ENCODE measurements at regions not wholly inside any gene's neighbourhood (a gene's known extent, or its start where the extent isn't known, plus 50 kb on each side); places are given as distances from the start of the nearest gene placed in this dataset.

DNA sequence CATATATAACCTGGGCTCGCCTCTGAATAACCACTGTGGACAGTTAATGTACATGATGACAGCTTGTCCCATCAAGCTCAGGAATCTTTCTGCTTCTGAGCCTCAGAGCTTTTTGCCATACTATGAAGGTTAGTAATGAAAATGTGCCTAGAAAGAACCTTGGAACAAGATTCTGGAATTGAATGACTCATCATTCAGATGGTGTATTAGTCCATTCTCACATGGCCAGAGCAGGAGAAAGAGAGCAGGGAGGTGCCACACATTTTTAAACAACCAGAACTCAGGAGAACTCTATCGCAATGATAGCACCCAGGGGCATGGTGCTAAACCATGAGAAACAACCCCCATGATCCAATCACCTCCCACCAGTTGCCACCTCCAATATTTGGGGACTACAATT is 542.1 kb downstream of the PRR16 start:
- no peak for ATAC-seq
- in situ Hi-C loops (cut with MboI) (no loop called here), intact Hi-C loops (cut with micrococcal nuclease) (no loop called here)
- no peaks in the 10 kb centered on the region for H3K9me1 ChIP-seq (ENCODE audit: control insufficient read depth, insufficient read depth, low read length)
- no peak for DNase-seq (ENCODE audit: extremely low read depth in 1 of 4, low spot score in 3 of 4)
- no peaks in the 10 kb centered on the region for H3K27me3 ChIP-seq (ENCODE audit: control insufficient read depth in 2 of 2, insufficient read depth in 2 of 2, low read length in 2 of 2)
- no peaks in the 10 kb centered on the region for H4K20me1 ChIP-seq (replicated peaks; ENCODE audit: control insufficient read depth, insufficient read depth, low read length)
- TF ChIP-seq CSDE1 (IDR thresholded peaks at IDR 0.05) (no peak), ZNF354B (CRISPR knock-in tag; IDR thresholded peaks at IDR 0.05) (no peak), SREBF1 (IDR thresholded peaks at IDR 0.05; ENCODE audit: borderline replicate concordance, low read depth, low read length) (no peak), ZNF695 (CRISPR knock-in tag; IDR thresholded peaks at IDR 0.05) (no peak), MECOM (CRISPR knock-in tag; IDR thresholded peaks at IDR 0.05) (no peak), POLR2AphosphoS5 (IDR thresholded peaks at IDR 0.05; ENCODE audit: control insufficient read depth, insufficient read depth, low read depth, low read length) (no peak), CBFB (CRISPR knock-in tag; IDR thresholded peaks at IDR 0.05) (no peak), HOXB6 (CRISPR knock-in tag; IDR thresholded peaks at IDR 0.05; ENCODE audit: borderline replicate concordance) (no peak), ZNF408 (CRISPR knock-in tag; IDR thresholded peaks at IDR 0.05; ENCODE audit: low read depth) (no peak), STAT5A (IDR thresholded peaks at IDR 0.05; ENCODE audit: borderline replicate concordance, low read length) (no peak), ZSCAN29 (IDR thresholded peaks at IDR 0.05) (no peak), HNRNPH1 (optimal IDR thresholded peaks at IDR 0.05; ENCODE audit: low read depth, low read length) (no peak), MTA2 (IDR thresholded peaks at IDR 0.05; ENCODE audit: low read depth) (no peak), FOSL1 (tag; conservative IDR thresholded peaks at IDR 0.05) (no peak)
- TF ChIP-seq, protein P1, sequence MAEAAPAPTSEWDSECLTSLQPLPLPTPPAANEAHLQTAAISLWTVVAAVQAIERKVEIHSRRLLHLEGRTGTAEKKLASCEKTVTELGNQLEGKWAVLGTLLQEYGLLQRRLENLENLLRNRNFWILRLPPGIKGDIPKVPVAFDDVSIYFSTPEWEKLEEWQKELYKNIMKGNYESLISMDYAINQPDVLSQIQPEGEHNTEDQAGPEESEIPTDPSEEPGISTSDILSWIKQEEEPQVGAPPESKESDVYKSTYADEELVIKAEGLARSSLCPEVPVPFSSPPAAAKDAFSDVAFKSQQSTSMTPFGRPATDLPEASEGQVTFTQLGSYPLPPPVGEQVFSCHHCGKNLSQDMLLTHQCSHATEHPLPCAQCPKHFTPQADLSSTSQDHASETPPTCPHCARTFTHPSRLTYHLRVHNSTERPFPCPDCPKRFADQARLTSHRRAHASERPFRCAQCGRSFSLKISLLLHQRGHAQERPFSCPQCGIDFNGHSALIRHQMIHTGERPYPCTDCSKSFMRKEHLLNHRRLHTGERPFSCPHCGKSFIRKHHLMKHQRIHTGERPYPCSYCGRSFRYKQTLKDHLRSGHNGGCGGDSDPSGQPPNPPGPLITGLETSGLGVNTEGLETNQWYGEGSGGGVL (CRISPR knock-in tag; IDR thresholded peaks at IDR 0.05) = no peak
- TF ChIP-seq, protein P2, sequence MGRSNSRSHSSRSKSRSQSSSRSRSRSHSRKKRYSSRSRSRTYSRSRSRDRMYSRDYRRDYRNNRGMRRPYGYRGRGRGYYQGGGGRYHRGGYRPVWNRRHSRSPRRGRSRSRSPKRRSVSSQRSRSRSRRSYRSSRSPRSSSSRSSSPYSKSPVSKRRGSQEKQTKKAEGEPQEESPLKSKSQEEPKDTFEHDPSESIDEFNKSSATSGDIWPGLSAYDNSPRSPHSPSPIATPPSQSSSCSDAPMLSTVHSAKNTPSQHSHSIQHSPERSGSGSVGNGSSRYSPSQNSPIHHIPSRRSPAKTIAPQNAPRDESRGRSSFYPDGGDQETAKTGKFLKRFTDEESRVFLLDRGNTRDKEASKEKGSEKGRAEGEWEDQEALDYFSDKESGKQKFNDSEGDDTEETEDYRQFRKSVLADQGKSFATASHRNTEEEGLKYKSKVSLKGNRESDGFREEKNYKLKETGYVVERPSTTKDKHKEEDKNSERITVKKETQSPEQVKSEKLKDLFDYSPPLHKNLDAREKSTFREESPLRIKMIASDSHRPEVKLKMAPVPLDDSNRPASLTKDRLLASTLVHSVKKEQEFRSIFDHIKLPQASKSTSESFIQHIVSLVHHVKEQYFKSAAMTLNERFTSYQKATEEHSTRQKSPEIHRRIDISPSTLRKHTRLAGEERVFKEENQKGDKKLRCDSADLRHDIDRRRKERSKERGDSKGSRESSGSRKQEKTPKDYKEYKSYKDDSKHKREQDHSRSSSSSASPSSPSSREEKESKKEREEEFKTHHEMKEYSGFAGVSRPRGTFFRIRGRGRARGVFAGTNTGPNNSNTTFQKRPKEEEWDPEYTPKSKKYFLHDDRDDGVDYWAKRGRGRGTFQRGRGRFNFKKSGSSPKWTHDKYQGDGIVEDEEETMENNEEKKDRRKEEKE (IDR thresholded peaks at IDR 0.05; ENCODE audit: borderline replicate concordance in 1 of 2, control insufficient read depth in 1 of 2, low read depth in 2 of 2, low read length in 1 of 2) = no peak
- TF ChIP-seq, protein P3, sequence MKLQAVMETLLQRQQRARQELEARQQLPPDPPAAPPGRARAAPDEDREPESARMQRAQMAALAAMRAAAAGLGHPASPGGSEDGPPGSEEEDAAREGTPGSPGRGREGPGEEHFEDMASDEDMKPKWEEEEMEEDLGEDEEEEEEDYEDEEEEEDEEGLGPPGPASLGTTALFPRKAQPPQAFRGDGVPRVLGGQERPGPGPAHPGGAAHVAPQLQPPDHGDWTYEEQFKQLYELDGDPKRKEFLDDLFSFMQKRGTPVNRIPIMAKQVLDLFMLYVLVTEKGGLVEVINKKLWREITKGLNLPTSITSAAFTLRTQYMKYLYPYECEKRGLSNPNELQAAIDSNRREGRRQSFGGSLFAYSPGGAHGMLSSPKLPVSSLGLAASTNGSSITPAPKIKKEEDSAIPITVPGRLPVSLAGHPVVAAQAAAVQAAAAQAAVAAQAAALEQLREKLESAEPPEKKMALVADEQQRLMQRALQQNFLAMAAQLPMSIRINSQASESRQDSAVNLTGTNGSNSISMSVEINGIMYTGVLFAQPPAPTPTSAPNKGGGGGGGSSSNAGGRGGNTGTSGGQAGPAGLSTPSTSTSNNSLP (IDR thresholded peaks at IDR 0.05; ENCODE audit: borderline replicate concordance, low read depth, low read length) = no peak
- ChIA-PET POLR2A (no interaction called here), CTCF (ENCODE audit: low intra/inter-chr PET ratio) (no interaction called here)
- BruUV-seq (replicated peaks) = no TSS peak
- WGBS (ENCODE audit: insufficient coverage, low coverage, missing lambda C conversion rate) = 6% methylated on average over 2 of the region's 2 CpGs
- no peak for FAIRE-seq
- H2AFZ ChIP-seq (ENCODE audit: low read depth, low read length) = no peak overlapping the region
- no peaks in the 10 kb centered on the region for H3K79me2 ChIP-seq (ENCODE audit: control insufficient read depth, insufficient read depth, low read length)
- H3K27ac ChIP-seq (ENCODE audit: extremely low read depth, low read depth, low read length) = no peak overlapping the region
- no peak overlapping the region for H3K9ac ChIP-seq (ENCODE audit: insufficient read depth in 1 of 2, low read depth in 2 of 2, low read length in 2 of 2)
- no peak overlapping the region for H3K4me3 ChIP-seq
- no peaks in the 10 kb centered on the region for H3K36me3 ChIP-seq (ENCODE audit: control insufficient read depth, insufficient read depth, low read length)
- no peaks in the 10 kb centered on the region for H3K4me1 ChIP-seq (replicated peaks in 1 of 2; ENCODE audit: control insufficient read depth in 2 of 2, insufficient read depth in 2 of 2, low read length in 2 of 2)
- H3K4me2 ChIP-seq (ENCODE audit: insufficient read depth, low read length) = no peak overlapping the region
- no peaks in the 10 kb centered on the region for H3K9me3 ChIP-seq (replicated peaks; ENCODE audit: control insufficient read depth, insufficient read depth, low read depth, low read length)

All from K562 (cell line).